ENCODE measurements at regions not wholly inside any gene's neighbourhood (a gene's known extent, or its start where the extent isn't known, plus 50 kb on each side); places are given as distances from the start of the nearest gene placed in this dataset.

GRCh38 chr2:103808814-103809213 is 1045.1 kb upstream of the POU3F3 start:
- no peak for TF ChIP-seq CTCF (IDR thresholded peaks at IDR 0.05)
- TF ChIP-seq POLR2A (IDR thresholded peaks at IDR 0.05), result no peak
